Activated CD4-positive, alpha-beta T cell treated with anti-CD3 and anti-CD28 coated beads for 1 hour (primary cell): ENCODE measurements at regions not wholly inside any gene's neighbourhood (a gene's known extent, or its start where the extent isn't known, plus 50 kb on each side); places are given as distances from the start of the nearest gene placed in this dataset.

Source experiments
- DNase-seq: peaks from one replicate; pipeline ENCODE4 v3.0.0-alpha.2; 2020

- DNase-seq: no peak
Observed at GRCh38 chr9:135220601-135221575, 133.4 kb downstream of the OLFM1 start.

GRCh38 chr9:135221576-135221950 lies 134.1 kb downstream of the OLFM1 start:
- no peak for DNase-seq

- DNase-seq: no peak
Observed at GRCh38 chr9:135221951-135222631, 134.6 kb downstream of the OLFM1 start.

GRCh38 chr9:135222881-135223760 lies 135.7 kb downstream of the OLFM1 start:
- DNase-seq: no peak

GRCh38 chr9:135223831-135224230 lies 136.4 kb downstream of the OLFM1 start:
- no peak for DNase-seq

GRCh38 chr9:135224286-135224877 lies 136.9 kb downstream of the OLFM1 start:
- DNase-seq: no peak

- DNase-seq: no peak
Observed at GRCh38 chr9:135224921-135225541, 137.6 kb downstream of the OLFM1 start.

- DNase-seq: no peak
Observed at GRCh38 chr9:135225619-135226228, 138.3 kb downstream of the OLFM1 start.

GRCh38 chr9:135226369-135227050 lies 139.0 kb downstream of the OLFM1 start:
- DNase-seq: no peak

GRCh38 chr9:135227641-135228251 lies 140.3 kb downstream of the OLFM1 start:
- DNase-seq: no peak

- no peak for DNase-seq
Observed at GRCh38 chr9:135228345-135228982, 141.0 kb downstream of the OLFM1 start.

GRCh38 chr9:135228983-135229625 lies 141.6 kb downstream of the OLFM1 start:
- no peak for DNase-seq

GRCh38 chr9:135229701-135230385 lies 142.4 kb downstream of the OLFM1 start:
- no peak for DNase-seq

GRCh38 chr9:135230386-135230765 lies 142.9 kb downstream of the OLFM1 start:
- no peak for DNase-seq

- DNase-seq: no peak
Observed at GRCh38 chr9:135230817-135231520, 143.5 kb downstream of the OLFM1 start.

GRCh38 chr9:135239100-135239768 lies 151.8 kb downstream of the OLFM1 start:
- DNase-seq: no peak

GRCh38 chr9:135239769-135240141 lies 152.3 kb downstream of the OLFM1 start:
- DNase-seq: no peak

- DNase-seq: no peak
Observed at GRCh38 chr9:135240222-135240621, 152.8 kb downstream of the OLFM1 start.
